K562 (cell line): ENCODE measurements at regions not wholly inside any gene's neighbourhood (a gene's known extent, or its start where the extent isn't known, plus 50 kb on each side); places are given as distances from the start of the nearest gene placed in this dataset.

Source experiments
- ATAC-seq: fragments of 200-7000 bp; cut with Tn5 transposase; 3 replicates; pipeline ENCODE4 v1.9.1; 2020; ENCODE audit warnings: moderate library complexity
- BruUV-seq: library from RNA; stranded (reverse); fragments of 400-500 nt; replicated peaks from 2 replicates; lab custom pipeline; 2021; lab: Mats Ljungman, UMichigan
- CTCF ChIA-PET: fragments of 300-600 bp; formaldehyde crosslinking; extraction: SDS; loops from one replicate; lab custom pipeline; 2021; ENCODE audit warnings: low intra/inter-chr PET ratio; lab: Yijun Ruan, JAX
- POLR2A ChIA-PET: fragments of 300-600, 350-650 bp; sonication (Branson Sonifier 250); formaldehyde crosslinking; extraction: SDS; loops from one replicate; lab custom pipeline; 2021; ENCODE audit warnings: antibody characterized with exemption, inconsistent platforms; lab: Yijun Ruan, JAX
- DNase-seq, 4 experiments: peaks; one replicate each; pipeline versions ENCODE4 v3.0.0 to v3.0.0-alpha.2; 2011 to 2018; ENCODE audit warnings: low spot score in 3 of 4, mixed read lengths in 3 of 4; ENCODE audit errors: extremely low read depth in 1 of 4
- FAIRE-seq: peaks from 2 replicates; lab custom pipeline; 2011; peaks lifted over from hg19 to GRCh38; lab: Jason Lieb, UNC
- H2AFZ ChIP-seq: 2 replicates; pipeline ENCODE4 v1.6.0; 2011; ENCODE audit warnings: low read depth, low read length, control low read depth, inconsistent platforms
- H3K27ac ChIP-seq: fragments of 200-600 bp; 3 replicates; pipeline ENCODE4 v1.8.0; 2011; ENCODE audit warnings: low read depth, mild to moderate bottlenecking, control low read depth, inconsistent platforms, low read length, moderate library complexity, mixed read lengths; ENCODE audit errors: extremely low read depth
- H3K27me3 ChIP-seq, 2 experiments: fragments of 300-600 bp in 1 of 2; 2 replicates in 1 of 2; 3 replicates in 1 of 2; pipeline versions ENCODE4 v1.6.0 to v1.8.0; 2011; ENCODE audit warnings: inconsistent platforms in 2 of 2, low read length in 2 of 2, mild to moderate bottlenecking in 1 of 2, mixed read lengths in 1 of 2, moderate library complexity in 1 of 2; ENCODE audit not compliant: control insufficient read depth in 2 of 2, insufficient read depth in 2 of 2
- H3K36me3 ChIP-seq: fragments of 300-600 bp; 3 replicates; pipeline ENCODE4 v1.8.0; 2011; ENCODE audit warnings: mild to moderate bottlenecking, low read length, inconsistent platforms; ENCODE audit not compliant: control insufficient read depth, insufficient read depth
- H3K4me1 ChIP-seq, 2 experiments: fragments of 200-600 bp in 1 of 2; replicated peaks in 1 of 2; 2 replicates in 1 of 2; 3 replicates in 1 of 2; pipeline versions ENCODE4 v1.5.1 to v1.8.0; 2011; ENCODE audit warnings: inconsistent platforms in 2 of 2, low read length in 2 of 2, mild to moderate bottlenecking in 1 of 2, mixed read lengths in 1 of 2, moderate library complexity in 1 of 2; ENCODE audit not compliant: control insufficient read depth in 2 of 2, insufficient read depth in 2 of 2
- H3K4me2 ChIP-seq: 2 replicates; pipeline ENCODE4 v1.6.1; 2011; ENCODE audit warnings: low read length, control low read depth, inconsistent platforms, mixed read lengths; ENCODE audit not compliant: insufficient read depth
- H3K4me3 ChIP-seq: fragments of 200-600 bp; sonication (generic), shearing (Covaris generic); 2 replicates; pipeline ENCODE4 v1.5.1; 2016; ENCODE audit warnings: control low read depth, inconsistent platforms
- H3K79me2 ChIP-seq: fragments of 200-600 bp; 3 replicates; pipeline ENCODE4 v1.8.0; 2011; ENCODE audit warnings: low read length, inconsistent platforms; ENCODE audit not compliant: control insufficient read depth, insufficient read depth
- H3K9ac ChIP-seq, 2 experiments: 2 replicates each; pipeline versions ENCODE4 v1.6.0 to v1.6.1; 2011; ENCODE audit warnings: low read depth in 2 of 2, low read length in 2 of 2, control low read depth in 1 of 2, inconsistent platforms in 1 of 2, mild to moderate bottlenecking in 1 of 2, mixed read lengths in 1 of 2; ENCODE audit not compliant: insufficient read depth in 1 of 2
- H3K9me1 ChIP-seq: one replicate; pipeline ENCODE4 v1.6.0; 2011; ENCODE audit warnings: inconsistent platforms, mild to moderate bottlenecking, low read length, moderate library complexity; ENCODE audit not compliant: control insufficient read depth, insufficient read depth
- H3K9me3 ChIP-seq: replicated peaks from 2 replicates; pipeline ENCODE4 v1.5.1; 2011; ENCODE audit warnings: low read depth, low read length, inconsistent platforms; ENCODE audit not compliant: control insufficient read depth, insufficient read depth
- H4K20me1 ChIP-seq: replicated peaks from 2 replicates; pipeline ENCODE4 v1.6.1; 2011; ENCODE audit warnings: low read length, inconsistent platforms, mixed read lengths; ENCODE audit not compliant: control insufficient read depth, insufficient read depth
- CBX2 ChIP-seq: fragments of 200-600 bp; sonication (generic); IDR thresholded peaks from one replicate; pipeline ENCODE4 v1.6.1; 2012; ENCODE audit warnings: mild to moderate bottlenecking, low read length, inconsistent platforms; ENCODE audit not compliant: insufficient read depth, poor library complexity, severe bottlenecking
- HMG20A ChIP-seq: fragments of 450-650 bp; formaldehyde crosslinking; conservative IDR thresholded peaks from 2 replicates; pipeline ENCODE4 v1.4.0; 2020; ENCODE audit warnings: mild to moderate bottlenecking, mixed read lengths
- WGBS: fragments of 100-300 bp; shearing (Covaris generic); methylation state at CpG from one replicate; pipeline ENCODE4 v1.1.6; 2016; ENCODE audit warnings: low coverage, mixed read lengths; ENCODE audit not compliant: insufficient coverage; ENCODE audit errors: missing lambda C conversion rate; 5-methylcytosine and 5-hydroxymethylcytosine counted together
- in situ Hi-C: fragments of 300-500 bp; cut with MboI; formaldehyde crosslinking; loops from 4 replicates; pipeline ENCODE4 v1.15.0; 2018; ENCODE audit warnings: inconsistent platforms, mixed read lengths
- intact Hi-C: fragments of 100-400 bp; cut with micrococcal nuclease; formaldehyde crosslinking; loops from 2 replicates; pipeline ENCODE4 v1.14.2; 2022
- TF ChIP-seq, protein P1 (sequence below): fragments of 250-450 bp; sonication (Bioruptor Pico); IDR thresholded peaks from 2 replicates; pipeline ENCODE4 v1.4.0; 2020; ENCODE audit warnings: mild to moderate bottlenecking, moderate library complexity
- TF ChIP-seq, protein P2 (sequence below): sonication (generic); formaldehyde crosslinking; IDR thresholded peaks from 2 replicates; pipeline ENCODE4 v1.8.1; 2023; ENCODE audit warnings: mild to moderate bottlenecking, missing genetic modification reagents
- TF ChIP-seq, protein P3 (sequence below): fragments of 250-450 bp; sonication (Bioruptor Pico); IDR thresholded peaks from 2 replicates; pipeline ENCODE4 v1.6.1; 2021; ENCODE audit warnings: mild to moderate bottlenecking

DNA sequence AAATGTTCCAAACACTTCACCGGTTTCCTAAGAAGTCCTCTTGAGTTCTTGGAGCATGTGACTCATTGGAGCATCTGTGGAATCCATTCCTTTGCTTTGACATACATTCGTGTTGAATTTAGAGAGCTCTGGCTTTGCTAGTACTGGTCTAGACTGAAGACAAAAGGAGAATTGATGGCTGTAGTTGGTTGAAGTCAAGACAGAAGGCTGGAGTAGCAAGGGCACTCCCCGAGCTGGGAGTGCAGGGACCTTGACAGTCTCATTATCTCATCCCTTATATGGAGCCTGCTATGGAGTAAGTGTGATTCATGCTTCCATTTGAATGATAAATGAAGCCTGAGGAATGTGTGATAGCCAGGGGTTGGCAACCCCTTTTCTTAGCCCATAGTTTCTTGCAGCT is 1249.1 kb downstream of the TYW1 start:
- TF ChIP-seq HMG20A (CRISPR knock-in tag) (no peak), CBX2 (no peak)
- TF ChIP-seq, protein P1, sequence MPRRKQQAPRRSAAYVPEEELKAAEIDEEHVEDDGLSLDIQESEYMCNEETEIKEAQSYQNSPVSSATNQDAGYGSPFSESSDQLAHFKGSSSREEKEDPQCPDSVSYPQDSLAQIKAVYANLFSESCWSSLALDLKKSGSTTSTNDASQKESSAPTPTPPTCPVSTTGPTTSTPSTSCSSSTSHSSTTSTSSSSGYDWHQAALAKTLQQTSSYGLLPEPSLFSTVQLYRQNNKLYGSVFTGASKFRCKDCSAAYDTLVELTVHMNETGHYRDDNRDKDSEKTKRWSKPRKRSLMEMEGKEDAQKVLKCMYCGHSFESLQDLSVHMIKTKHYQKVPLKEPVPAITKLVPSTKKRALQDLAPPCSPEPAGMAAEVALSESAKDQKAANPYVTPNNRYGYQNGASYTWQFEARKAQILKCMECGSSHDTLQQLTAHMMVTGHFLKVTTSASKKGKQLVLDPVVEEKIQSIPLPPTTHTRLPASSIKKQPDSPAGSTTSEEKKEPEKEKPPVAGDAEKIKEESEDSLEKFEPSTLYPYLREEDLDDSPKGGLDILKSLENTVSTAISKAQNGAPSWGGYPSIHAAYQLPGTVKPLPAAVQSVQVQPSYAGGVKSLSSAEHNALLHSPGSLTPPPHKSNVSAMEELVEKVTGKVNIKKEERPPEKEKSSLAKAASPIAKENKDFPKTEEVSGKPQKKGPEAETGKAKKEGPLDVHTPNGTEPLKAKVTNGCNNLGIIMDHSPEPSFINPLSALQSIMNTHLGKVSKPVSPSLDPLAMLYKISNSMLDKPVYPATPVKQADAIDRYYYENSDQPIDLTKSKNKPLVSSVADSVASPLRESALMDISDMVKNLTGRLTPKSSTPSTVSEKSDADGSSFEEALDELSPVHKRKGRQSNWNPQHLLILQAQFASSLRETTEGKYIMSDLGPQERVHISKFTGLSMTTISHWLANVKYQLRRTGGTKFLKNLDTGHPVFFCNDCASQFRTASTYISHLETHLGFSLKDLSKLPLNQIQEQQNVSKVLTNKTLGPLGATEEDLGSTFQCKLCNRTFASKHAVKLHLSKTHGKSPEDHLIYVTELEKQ, result no peak
- TF ChIP-seq, protein P2, sequence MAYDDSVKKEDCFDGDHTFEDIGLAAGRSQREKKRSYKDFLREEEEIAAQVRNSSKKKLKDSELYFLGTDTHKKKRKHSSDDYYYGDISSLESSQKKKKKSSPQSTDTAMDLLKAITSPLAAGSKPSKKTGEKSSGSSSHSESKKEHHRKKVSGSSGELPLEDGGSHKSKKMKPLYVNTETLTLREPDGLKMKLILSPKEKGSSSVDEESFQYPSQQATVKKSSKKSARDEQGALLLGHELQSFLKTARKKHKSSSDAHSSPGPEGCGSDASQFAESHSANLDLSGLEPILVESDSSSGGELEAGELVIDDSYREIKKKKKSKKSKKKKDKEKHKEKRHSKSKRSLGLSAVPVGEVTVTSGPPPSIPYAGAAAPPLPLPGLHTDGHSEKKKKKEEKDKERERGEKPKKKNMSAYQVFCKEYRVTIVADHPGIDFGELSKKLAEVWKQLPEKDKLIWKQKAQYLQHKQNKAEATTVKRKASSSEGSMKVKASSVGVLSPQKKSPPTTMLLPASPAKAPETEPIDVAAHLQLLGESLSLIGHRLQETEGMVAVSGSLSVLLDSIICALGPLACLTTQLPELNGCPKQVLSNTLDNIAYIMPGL (CRISPR knock-in tag), result no peak
- TF ChIP-seq, protein P3, sequence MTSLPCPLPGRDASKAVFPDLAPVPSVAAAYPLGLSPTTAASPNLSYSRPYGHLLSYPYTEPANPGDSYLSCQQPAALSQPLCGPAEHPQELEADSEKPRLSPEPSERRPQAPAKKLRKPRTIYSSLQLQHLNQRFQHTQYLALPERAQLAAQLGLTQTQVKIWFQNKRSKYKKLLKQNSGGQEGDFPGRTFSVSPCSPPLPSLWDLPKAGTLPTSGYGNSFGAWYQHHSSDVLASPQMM (CRISPR knock-in tag), result no peak
- no peak overlapping the region for H2AFZ ChIP-seq
- FAIRE-seq (no peak), ATAC-seq (no peak), DNase-seq (no peak)
- H3K4me3 ChIP-seq, result no peak overlapping the region
- H3K4me2 ChIP-seq, result no peak overlapping the region
- no peaks in the 10 kb centered on the region for H4K20me1 ChIP-seq
- in situ Hi-C loops (no loop called here), intact Hi-C loops (no loop called here)
- H3K9ac ChIP-seq, result no peak overlapping the region
- 0% methylated on average over 3 of the region's 3 CpGs for WGBS
- H3K79me2 ChIP-seq, result no peaks in the 10 kb centered on the region
- H3K36me3 ChIP-seq, result no peaks in the 10 kb centered on the region
- no peaks in the 10 kb centered on the region for H3K27me3 ChIP-seq
- no peaks in the 10 kb centered on the region for H3K9me1 ChIP-seq
- no peaks in the 10 kb centered on the region for H3K4me1 ChIP-seq
- H3K27ac ChIP-seq, result no peak overlapping the region
- CTCF ChIA-PET, result no interaction called here
- BruUV-seq, result no TSS peak
- no peaks in the 10 kb centered on the region for H3K9me3 ChIP-seq
- POLR2A ChIA-PET, result no interaction called here
